ENCODE measurements at regions not wholly inside any gene's neighbourhood (a gene's known extent, or its start where the extent isn't known, plus 50 kb on each side); places are given as distances from the start of the nearest gene placed in this dataset.

GRCh38 chr12:76265424-76266180 is 82.6 kb downstream of the BBS10 start:
- WGBS (ENCODE audit: low lambda C conversion rate) = 17% methylated on average over 3 of the region's 3 CpGs
- Histone ChIP-seq H3K36me3 (replicated peaks in 1 of 2; ENCODE audit: control insufficient read depth in 1 of 2, insufficient read depth in 2 of 2, low read length in 2 of 2) (no peaks in the 10 kb centered on the region), H3K9ac (ENCODE audit: insufficient read depth, low read depth, low read length) (no peak overlapping the region), H3K4me3 (replicated peaks in 1 of 3; ENCODE audit: insufficient read depth in 1 of 3, low read depth in 2 of 3, low read length in 3 of 3) (no peak overlapping the region), H3K4me2 (ENCODE audit: low read depth, low read length) (no peak overlapping the region), H3K9me3 (ENCODE audit: low read length) (no peaks in the 10 kb centered on the region), H2AFZ (ENCODE audit: low read length) (no peak overlapping the region), H3K4me1 (ENCODE audit: insufficient read depth, low read length) (no peaks in the 10 kb centered on the region), H3K79me2 (ENCODE audit: insufficient read depth, low read length) (no peaks in the 10 kb centered on the region), H3K27me3 (ENCODE audit: control insufficient read depth in 1 of 2, insufficient read depth in 2 of 2, low read length in 2 of 2) (no peaks in the 10 kb centered on the region), H4K20me1 (ENCODE audit: insufficient read depth, low read length) (no peaks in the 10 kb centered on the region), H3K27ac (ENCODE audit: extremely low read length, insufficient read depth, low read length) (no peak overlapping the region)
- FAIRE-seq (no peak), ATAC-seq (no peak), DNase-seq (ENCODE audit: low spot score) (no peak)
- in situ Hi-C loops (cut with HindIII; ENCODE audit: extremely low pct_ligation_motif_present, low pct_unique_long_range_greater_than_20kb) (no loop called here), intact Hi-C loops (cut with micrococcal nuclease; ENCODE audit: unreplicated experiment) (loop anchor here (2.0 kb wide), 1 partner anchor 57 kb away; no protein-coding TSS in a partner anchor)
- TF ChIP-seq RCOR2 (CRISPR knock-in tag; IDR thresholded peaks at IDR 0.05) (no peak), ZNF383 (CRISPR knock-in tag; IDR thresholded peaks at IDR 0.05; ENCODE audit: borderline replicate concordance) (no peak), KDM1A (CRISPR knock-in tag; IDR thresholded peaks at IDR 0.05) (no peak), PBX3 (CRISPR knock-in tag; IDR thresholded peaks at IDR 0.05; ENCODE audit: borderline replicate concordance) (no peak), ZNF142 (CRISPR knock-in tag; IDR thresholded peaks at IDR 0.05) (no peak), ZNF282 (IDR thresholded peaks at IDR 0.05; ENCODE audit: partially characterized antibody) (no peak), HMGXB4 (CRISPR knock-in tag; IDR thresholded peaks at IDR 0.05; ENCODE audit: borderline replicate concordance in 1 of 2, low read depth in 1 of 2) (no peak), HNRNPH1 (optimal IDR thresholded peaks at IDR 0.05; ENCODE audit: low read depth, low read length) (no peak), ATRX (CRISPR knock-in tag; IDR thresholded peaks at IDR 0.05; ENCODE audit: borderline replicate concordance) (no peak), EED (CRISPR knock-in tag; IDR thresholded peaks at IDR 0.05) (no peak)
- TF ChIP-seq, protein P1, sequence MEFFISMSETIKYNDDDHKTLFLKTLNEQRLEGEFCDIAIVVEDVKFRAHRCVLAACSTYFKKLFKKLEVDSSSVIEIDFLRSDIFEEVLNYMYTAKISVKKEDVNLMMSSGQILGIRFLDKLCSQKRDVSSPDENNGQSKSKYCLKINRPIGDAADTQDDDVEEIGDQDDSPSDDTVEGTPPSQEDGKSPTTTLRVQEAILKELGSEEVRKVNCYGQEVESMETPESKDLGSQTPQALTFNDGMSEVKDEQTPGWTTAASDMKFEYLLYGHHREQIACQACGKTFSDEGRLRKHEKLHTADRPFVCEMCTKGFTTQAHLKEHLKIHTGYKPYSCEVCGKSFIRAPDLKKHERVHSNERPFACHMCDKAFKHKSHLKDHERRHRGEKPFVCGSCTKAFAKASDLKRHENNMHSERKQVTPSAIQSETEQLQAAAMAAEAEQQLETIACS (CRISPR knock-in tag; IDR thresholded peaks at IDR 0.05) = no peak
- no TSS peak for BruUV-seq (replicated peaks)
- ChIA-PET CTCF (ENCODE audit: low intra/inter-chr PET ratio, low total read pairs) (no interaction called here), POLR2A (no interaction called here)
